GM23248 (cell line): ENCODE measurements at regions not wholly inside any gene's neighbourhood (a gene's known extent, or its start where the extent isn't known, plus 50 kb on each side); places are given as distances from the start of the nearest gene placed in this dataset.

Experiments
- EZH2 ChIP-seq: fragments of 200-600 bp; sonication (generic); IDR thresholded peaks from 2 replicates; pipeline ENCODE4 v1.6.1; 2018; ENCODE audit warnings: antibody characterized with exemption, mild to moderate bottlenecking; ENCODE audit not compliant: insufficient read depth, poor library complexity, severe bottlenecking
- EZH2phosphoT487 ChIP-seq: fragments of 200-600 bp; sonication (generic); IDR thresholded peaks from 2 replicates; pipeline ENCODE4 v1.6.1; 2018; ENCODE audit warnings: antibody characterized with exemption, moderate library complexity, mild to moderate bottlenecking, low read depth; ENCODE audit not compliant: insufficient read depth

- no peak for TF ChIP-seq EZH2
- TF ChIP-seq EZH2phosphoT487: no peak
These were observed 295.6 kb downstream of the KIF4B start for GRCh38 chr5:155309021-155309746.
